Right atrium auricular region (tissue), 2 donors: ENCODE measurements at regions not wholly inside any gene's neighbourhood (a gene's known extent, or its start where the extent isn't known, plus 50 kb on each side); places are given as distances from the start of the nearest gene placed in this dataset.

ENCODE experiments used
- DNase-seq: peaks from one replicate; pipeline ENCODE4 v3.0.0-alpha.2; 2019; ENCODE audit warnings: low spot score
- H3K27ac ChIP-seq, 2 donors: fragments of 200-600 bp; sonication (generic); 1 replicate in 1 of 2; 2 replicates in 1 of 2; pipeline ENCODE4 v1.5.1; 2016 to 2019
- H3K27me3 ChIP-seq, 2 donors: fragments of 200-600 bp; sonication (generic); one replicate each; pipeline versions ENCODE4 v1.5.1 to v1.6.0; 2017 to 2019
- H3K36me3 ChIP-seq: fragments of 200-600 bp; sonication (generic); one replicate; pipeline ENCODE4 v1.5.1; 2016
- H3K4me1 ChIP-seq, 2 donors: fragments of 200-600 bp; sonication (generic); one replicate each; pipeline versions ENCODE4 v1.5.1 to v1.6.0; 2017 to 2019
- H3K4me3 ChIP-seq, 2 donors: fragments of 200-600 bp; sonication (generic); 1 replicate in 1 of 2; 2 replicates in 1 of 2; pipeline ENCODE4 v1.5.1; 2017 to 2019; ENCODE audit warnings: mild to moderate bottlenecking in 1 of 2, moderate library complexity in 1 of 2
- H3K9me3 ChIP-seq, 2 donors: fragments of 200-600 bp; sonication (generic); one replicate each; pipeline ENCODE4 v1.5.1; 2019
- CTCF ChIP-seq, 2 donors: fragments of 200-600 bp; sonication (generic); IDR thresholded peaks; one replicate each; pipeline ENCODE4 v1.5.1; 2019; ENCODE audit warnings: antibody characterized with exemption in 2 of 2

GRCh38 chr5:96035796-96036195, 74.1 kb upstream of the ELL2 start:
- TF ChIP-seq CTCF (IDR thresholded peaks at IDR 0.05) = no peak
- H3K4me3 ChIP-seq = no peak overlapping the region
- no peak overlapping the region for H3K27ac ChIP-seq
- no peaks in the 10 kb centered on the region for H3K36me3 ChIP-seq
- H3K9me3 ChIP-seq = no peaks in the 10 kb centered on the region
- no peaks in the 10 kb centered on the region for H3K4me1 ChIP-seq
- H3K27me3 ChIP-seq = no peaks in the 10 kb centered on the region
- no peak for DNase-seq

- no peak for DNase-seq
- no peak for TF ChIP-seq CTCF (IDR thresholded peaks at IDR 0.05)
- no peaks in the 10 kb centered on the region for H3K9me3 ChIP-seq
- no peaks in the 10 kb centered on the region for H3K4me1 ChIP-seq
- H3K36me3 ChIP-seq = no peaks in the 10 kb centered on the region
- no peak overlapping the region for H3K4me3 ChIP-seq
- no peak overlapping the region for H3K27ac ChIP-seq
- no peaks in the 10 kb centered on the region for H3K27me3 ChIP-seq
Observed at GRCh38 chr5:96033116-96033515, 71.5 kb upstream of the ELL2 start.

GRCh38 chr5:96031811-96032261, 70.2 kb upstream of the ELL2 start:
- no peaks in the 10 kb centered on the region for H3K27me3 ChIP-seq
- H3K36me3 ChIP-seq = no peaks in the 10 kb centered on the region
- no peaks in the 10 kb centered on the region for H3K4me1 ChIP-seq
- TF ChIP-seq CTCF (IDR thresholded peaks at IDR 0.05) = no peak
- no peak overlapping the region for H3K27ac ChIP-seq
- H3K4me3 ChIP-seq = no peak overlapping the region
- no peak for DNase-seq
- H3K9me3 ChIP-seq = no peaks in the 10 kb centered on the region

GRCh38 chr5:96031180-96031579, 69.5 kb upstream of the ELL2 start:
- TF ChIP-seq CTCF (IDR thresholded peaks at IDR 0.05) = no peak
- Histone ChIP-seq H3K27me3 (no peaks in the 10 kb centered on the region), H3K4me3 (no peak overlapping the region), H3K27ac (no peak overlapping the region), H3K9me3 (no peaks in the 10 kb centered on the region), H3K4me1 (no peaks in the 10 kb centered on the region), H3K36me3 (no peaks in the 10 kb centered on the region)
- no peak for DNase-seq

- Histone ChIP-seq H3K4me3 (no peak overlapping the region), H3K27ac (no peak overlapping the region), H3K9me3 (no peaks in the 10 kb centered on the region), H3K4me1 (peaks cover 0 to 7% of the 10 kb centered on the region in 2 donors), H3K36me3 (no peaks in the 10 kb centered on the region), H3K27me3 (no peaks in the 10 kb centered on the region)
- DNase-seq = no peak
- no peak for TF ChIP-seq CTCF (IDR thresholded peaks at IDR 0.05)
Observed at GRCh38 chr5:96026406-96027041, 64.9 kb upstream of the ELL2 start.
